CD8-positive, alpha-beta memory T cell (primary cell): ENCODE measurements at regions not wholly inside any gene's neighbourhood (a gene's known extent, or its start where the extent isn't known, plus 50 kb on each side); places are given as distances from the start of the nearest gene placed in this dataset.
A peak's percentile ranks its signal among the peaks of the same experiment; 100 is the strongest.

ENCODE experiments used
- CTCF ChIA-PET: fragments of 350-600 bp; sonication (Branson Sonifier 250); formaldehyde crosslinking; loops from one replicate; lab custom pipeline; 2021; ENCODE audit warnings: antibody characterized with exemption; lab: Charles Lee
- POLR2A ChIA-PET: fragments of 350-600 bp; sonication (Branson Sonifier 250); formaldehyde crosslinking; loops from one replicate; lab custom pipeline; 2021; ENCODE audit warnings: antibody characterized with exemption; lab: Charles Lee
- DNase-seq, 5 donors: peaks; one replicate each; pipeline versions ENCODE4 v3.0.0 to v3.0.0-alpha.2; 2020 to 2022; ENCODE audit warnings: mixed read lengths in 1 of 5
- H3K27ac ChIP-seq: one replicate; pipeline ENCODE4 v1.7.0; 2013; ENCODE audit warnings: low read depth, mild to moderate bottlenecking, low read length, moderate library complexity
- H3K27me3 ChIP-seq: 2 replicates; pipeline ENCODE4 v1.7.0; 2013; ENCODE audit warnings: low read length, mild to moderate bottlenecking; ENCODE audit not compliant: insufficient read depth, poor library complexity, severe bottlenecking
- H3K36me3 ChIP-seq: 2 replicates; pipeline ENCODE4 v1.7.0; 2013; ENCODE audit warnings: mild to moderate bottlenecking, low read length, moderate library complexity; ENCODE audit not compliant: insufficient read depth
- H3K4me1 ChIP-seq: 2 replicates; pipeline ENCODE4 v1.7.0; 2013; ENCODE audit warnings: mild to moderate bottlenecking, low read length, moderate library complexity; ENCODE audit not compliant: insufficient read depth
- H3K4me3 ChIP-seq: 2 replicates; pipeline ENCODE4 v1.7.0; 2013; ENCODE audit warnings: mild to moderate bottlenecking, low read length
- H3K9me3 ChIP-seq: 2 replicates; pipeline ENCODE4 v1.7.0; 2013; ENCODE audit warnings: mild to moderate bottlenecking, low read length
- H3K27ac Mint-ChIP-seq, 8 donors: one replicate each; pipeline ENCODE4 v1.8.0; 2020 to 2021; ENCODE audit warnings: mixed read lengths in 8 of 8, mild to moderate bottlenecking in 6 of 8, inconsistent platforms in 3 of 8, moderate library complexity in 3 of 8
- H3K27me3 Mint-ChIP-seq, 2 donors: one replicate each; pipeline ENCODE4 v1.8.0; 2020 to 2021; ENCODE audit warnings: mixed read lengths in 2 of 2, mild to moderate bottlenecking in 1 of 2, moderate library complexity in 1 of 2
- H3K36me3 Mint-ChIP-seq, 3 donors: one replicate each; pipeline ENCODE4 v1.8.0; 2020 to 2021; ENCODE audit warnings: mixed read lengths in 3 of 3, inconsistent platforms in 1 of 3, mild to moderate bottlenecking in 1 of 3
- H3K4me1 Mint-ChIP-seq, 3 donors: one replicate each; pipeline ENCODE4 v1.8.0; 2020 to 2021; ENCODE audit warnings: mixed read lengths in 3 of 3, inconsistent platforms in 1 of 3, mild to moderate bottlenecking in 1 of 3
- H3K4me3 Mint-ChIP-seq, 7 donors: one replicate each; pipeline ENCODE4 v1.8.0; 2020 to 2021; ENCODE audit warnings: mixed read lengths in 7 of 7, mild to moderate bottlenecking in 6 of 7, moderate library complexity in 4 of 7, inconsistent platforms in 2 of 7
- H3K9me3 Mint-ChIP-seq, 5 donors: one replicate each; pipeline ENCODE4 v1.8.0; 2020 to 2022; ENCODE audit warnings: mixed read lengths in 5 of 5, mild to moderate bottlenecking in 3 of 5, moderate library complexity in 2 of 5, inconsistent platforms in 1 of 5

GRCh38 chr1:201751872-201752271 lies 77.1 kb upstream of the IPO9 start:
- POLR2A ChIA-PET: no interaction called here
- Mint-ChIP-seq H3K27me3 (peaks cover 8 to 19% of the 10 kb centered on the region in 2 donors), H3K4me3 (no peak overlapping the region), H3K9me3 (no peaks in the 10 kb centered on the region), H3K36me3 (no peaks in the 10 kb centered on the region), H3K27ac (peak overlapping the region in 1 of 8 donors; percentile 11), H3K4me1 (peaks cover 4 to 14% (median 9%) of the 10 kb centered on the region in 3 donors)
- H3K36me3 ChIP-seq: no peaks in the 10 kb centered on the region
- no peak for DNase-seq
- H3K4me3 ChIP-seq: no peak overlapping the region
- H3K9me3 ChIP-seq: no peaks in the 10 kb centered on the region
- no peak overlapping the region for H3K27ac ChIP-seq
- H3K4me1 ChIP-seq: no peaks in the 10 kb centered on the region
- CTCF ChIA-PET: no interaction called here
- H3K27me3 ChIP-seq: no peaks in the 10 kb centered on the region

- Mint-ChIP-seq H3K27me3 (peaks cover 8 to 15% of the 10 kb centered on the region in 2 donors), H3K9me3 (no peaks in the 10 kb centered on the region), H3K36me3 (no peaks in the 10 kb centered on the region), H3K27ac (no peak overlapping the region), H3K4me1 (peaks cover 4 to 14% (median 9%) of the 10 kb centered on the region in 3 donors), H3K4me3 (no peak overlapping the region)
- no peaks in the 10 kb centered on the region for H3K9me3 ChIP-seq
- H3K36me3 ChIP-seq: no peaks in the 10 kb centered on the region
- POLR2A ChIA-PET: no interaction called here
- no peak for DNase-seq
- no peak overlapping the region for H3K4me3 ChIP-seq
- no peaks in the 10 kb centered on the region for H3K27me3 ChIP-seq
- CTCF ChIA-PET: no interaction called here
- H3K27ac ChIP-seq: no peak overlapping the region
- H3K4me1 ChIP-seq: no peaks in the 10 kb centered on the region
These were observed 76.6 kb upstream of the IPO9 start for GRCh38 chr1:201752333-201752732.

GRCh38 chr1:201753492-201753891 lies 75.5 kb upstream of the IPO9 start:
- Mint-ChIP-seq H3K4me3 (no peak overlapping the region), H3K4me1 (peaks cover 4 to 14% (median 9%) of the 10 kb centered on the region in 3 donors), H3K36me3 (no peaks in the 10 kb centered on the region), H3K27me3 (peaks cover 6 to 11% of the 10 kb centered on the region in 2 donors), H3K27ac (no peak overlapping the region), H3K9me3 (no peaks in the 10 kb centered on the region)
- CTCF ChIA-PET: no interaction called here
- Histone ChIP-seq H3K27ac (no peak overlapping the region), H3K36me3 (no peaks in the 10 kb centered on the region), H3K9me3 (no peaks in the 10 kb centered on the region), H3K27me3 (no peaks in the 10 kb centered on the region), H3K4me3 (no peak overlapping the region), H3K4me1 (no peaks in the 10 kb centered on the region)
- DNase-seq: no peak
- POLR2A ChIA-PET: no interaction called here

- Histone ChIP-seq H3K4me1 (no peaks in the 10 kb centered on the region), H3K9me3 (no peaks in the 10 kb centered on the region), H3K4me3 (no peak overlapping the region), H3K27me3 (no peaks in the 10 kb centered on the region), H3K27ac (no peak overlapping the region), H3K36me3 (no peaks in the 10 kb centered on the region)
- H3K27me3 Mint-ChIP-seq: peaks cover 6 to 11% of the 10 kb centered on the region in 2 donors
- H3K36me3 Mint-ChIP-seq: no peaks in the 10 kb centered on the region
- CTCF ChIA-PET: no interaction called here
- H3K9me3 Mint-ChIP-seq: no peaks in the 10 kb centered on the region
- peaks cover 4 to 14% (median 9%) of the 10 kb centered on the region in 3 donors for H3K4me1 Mint-ChIP-seq
- POLR2A ChIA-PET: no interaction called here
- no peak overlapping the region for H3K27ac Mint-ChIP-seq
- no peak for DNase-seq
- no peak overlapping the region for H3K4me3 Mint-ChIP-seq
These were observed 74.6 kb upstream of the IPO9 start for GRCh38 chr1:201754353-201754752.

GRCh38 chr1:201755200-201755599 lies 73.8 kb upstream of the IPO9 start:
- ChIA-PET CTCF (no interaction called here), POLR2A (no interaction called here)
- no peak for DNase-seq
- Mint-ChIP-seq H3K27me3 (peaks cover 6 to 11% of the 10 kb centered on the region in 2 donors), H3K27ac (no peak overlapping the region), H3K9me3 (no peaks in the 10 kb centered on the region), H3K36me3 (no peaks in the 10 kb centered on the region), H3K4me3 (no peak overlapping the region), H3K4me1 (peaks cover 4 to 9% (median 8%) of the 10 kb centered on the region in 3 donors)
- no peak overlapping the region for H3K27ac ChIP-seq
- H3K4me1 ChIP-seq: no peaks in the 10 kb centered on the region
- H3K9me3 ChIP-seq: no peaks in the 10 kb centered on the region
- H3K36me3 ChIP-seq: no peaks in the 10 kb centered on the region
- no peaks in the 10 kb centered on the region for H3K27me3 ChIP-seq
- H3K4me3 ChIP-seq: no peak overlapping the region

- no peak overlapping the region for H3K27ac ChIP-seq
These were observed 72.6 kb upstream of the IPO9 start for GRCh38 chr1:201756406-201756805.

GRCh38 chr1:201758499-201759050 lies 70.4 kb upstream of the IPO9 start:
- peaks cover 0 to under 1% (median 0%) of the 10 kb centered on the region in 3 donors for H3K36me3 Mint-ChIP-seq
- H3K27ac Mint-ChIP-seq: no peak overlapping the region
- no peak overlapping the region for H3K27ac ChIP-seq
- H3K27me3 Mint-ChIP-seq: peaks cover 10 to 14% of the 10 kb centered on the region in 2 donors
- ChIA-PET CTCF (no interaction called here), POLR2A (no interaction called here)
- H3K9me3 ChIP-seq: no peaks in the 10 kb centered on the region
- H3K36me3 ChIP-seq: no peaks in the 10 kb centered on the region
- no peaks in the 10 kb centered on the region for H3K4me1 ChIP-seq
- no peaks in the 10 kb centered on the region for H3K4me1 Mint-ChIP-seq
- H3K27me3 ChIP-seq: no peaks in the 10 kb centered on the region
- no peak for DNase-seq
- H3K4me3 Mint-ChIP-seq: no peak overlapping the region
- H3K9me3 Mint-ChIP-seq: no peaks in the 10 kb centered on the region
- no peak overlapping the region for H3K4me3 ChIP-seq

More at GRCh38 chr1:201756406-201756805, 72.6 kb upstream of the IPO9 start:
- H3K4me1 ChIP-seq: no peaks in the 10 kb centered on the region
- POLR2A ChIA-PET: no interaction called here
- H3K9me3 ChIP-seq: no peaks in the 10 kb centered on the region
- Mint-ChIP-seq H3K9me3 (no peaks in the 10 kb centered on the region), H3K36me3 (no peaks in the 10 kb centered on the region), H3K4me1 (peaks cover 0 to under 1% (median 0%) of the 10 kb centered on the region in 3 donors), H3K27ac (peak overlapping the region in 1 of 8 donors; percentile 58), H3K4me3 (no peak overlapping the region), H3K27me3 (peaks cover 7 to 11% of the 10 kb centered on the region in 2 donors)
- no peaks in the 10 kb centered on the region for H3K27me3 ChIP-seq
- CTCF ChIA-PET: no interaction called here
- no peak for DNase-seq
- H3K36me3 ChIP-seq: no peaks in the 10 kb centered on the region
- no peak overlapping the region for H3K4me3 ChIP-seq

- CTCF ChIA-PET: no interaction called here
- Histone ChIP-seq H3K4me3 (no peak overlapping the region), H3K36me3 (no peaks in the 10 kb centered on the region), H3K27ac (no peak overlapping the region), H3K9me3 (no peaks in the 10 kb centered on the region), H3K4me1 (no peaks in the 10 kb centered on the region), H3K27me3 (no peaks in the 10 kb centered on the region)
- Mint-ChIP-seq H3K27ac (no peak overlapping the region), H3K36me3 (peaks cover 0 to 2% (median 0%) of the 10 kb centered on the region in 3 donors), H3K27me3 (peaks cover 10 to 18% of the 10 kb centered on the region in 2 donors), H3K4me1 (no peaks in the 10 kb centered on the region), H3K4me3 (no peak overlapping the region), H3K9me3 (no peaks in the 10 kb centered on the region)
- DNase-seq: no peak
- POLR2A ChIA-PET: no interaction called here
These were observed 69.7 kb upstream of the IPO9 start for GRCh38 chr1:201759194-201759815.
